Panc1 (cell line): ENCODE measurements at regions not wholly inside any gene's neighbourhood (a gene's known extent, or its start where the extent isn't known, plus 50 kb on each side); places are given as distances from the start of the nearest gene placed in this dataset.

Experiments
- CTCF ChIP-seq: fragments of 450-650 bp; IDR thresholded peaks from 2 replicates; pipeline ENCODE4 v1.5.1; 2017; ENCODE audit warnings: mild to moderate bottlenecking
- POLR2AphosphoS5 ChIP-seq: IDR thresholded peaks from 2 replicates; pipeline ENCODE4 v1.6.1; 2012; ENCODE audit warnings: mild to moderate bottlenecking, low read depth, low read length, moderate library complexity
- REST ChIP-seq, 2 experiments: IDR thresholded peaks; 2 replicates each; pipeline ENCODE4 v1.6.1; 2011 to 2012; ENCODE audit warnings: low read depth in 2 of 2, control low read depth in 1 of 2, low read length in 1 of 2, mild to moderate bottlenecking in 1 of 2, moderate library complexity in 1 of 2; ENCODE audit not compliant: insufficient read depth in 1 of 2

DNA sequence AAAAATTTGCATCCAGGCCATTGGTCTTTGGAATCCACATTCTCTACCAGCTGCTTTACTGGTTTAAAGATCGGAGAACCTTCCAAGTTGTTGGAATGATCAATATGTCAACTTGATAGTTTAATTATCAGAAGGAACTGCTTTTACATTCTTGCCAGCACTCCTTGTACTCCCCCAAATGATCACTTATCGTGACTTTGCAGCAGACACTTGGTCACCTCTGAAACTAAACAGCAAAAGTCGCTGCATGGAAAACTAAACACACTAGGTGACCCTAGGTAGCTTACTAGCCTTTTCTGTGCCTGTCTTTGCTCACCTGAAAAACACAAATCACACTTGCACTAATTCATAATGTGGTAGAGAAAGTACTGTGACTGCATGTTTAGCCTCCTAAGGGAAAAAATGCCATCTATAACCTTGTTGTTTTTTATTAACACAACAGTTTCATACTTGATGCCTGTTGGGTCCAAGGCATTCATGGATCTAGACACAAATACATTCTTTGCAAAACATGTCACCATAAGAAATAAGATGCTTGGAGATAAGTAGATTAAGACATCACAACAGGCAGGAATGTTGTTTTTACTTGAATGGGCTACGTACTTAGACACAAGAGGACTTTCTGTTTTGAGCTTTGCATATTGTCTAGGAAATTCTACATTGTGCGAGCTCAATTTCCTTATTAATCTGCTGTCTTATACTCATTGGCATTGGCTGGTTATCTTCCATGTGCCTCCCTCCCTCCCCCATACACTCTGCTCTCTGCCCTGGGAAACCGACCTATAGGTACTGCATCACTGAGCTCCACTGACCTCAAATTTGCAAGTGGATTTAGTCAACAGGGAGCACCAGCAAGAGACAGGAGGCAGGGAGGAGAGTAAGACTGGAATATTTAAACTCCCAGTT lies 219.1 kb upstream of the STK17B start:
- TF ChIP-seq CTCF (no peak), REST (IDR thresholded peaks at IDR 0.05; ENCODE audit: insufficient read depth in 1 of 2, low read depth in 2 of 2, low read length in 1 of 2) (no peak), POLR2AphosphoS5 (no peak)
